ENCODE measurements at regions not wholly inside any gene's neighbourhood (a gene's known extent, or its start where the extent isn't known, plus 50 kb on each side); places are given as distances from the start of the nearest gene placed in this dataset.

GRCh38 chr2:173766537-173767289 lies 198.5 kb downstream of the SP3 start:
- DNase-seq (ENCODE audit: low spot score), result no peak

- DNase-seq (ENCODE audit: low spot score), result no peak
Observed at GRCh38 chr2:173770947-173771678, 194.1 kb downstream of the SP3 start.

GRCh38 chr2:173772205-173772604 lies 193.0 kb downstream of the SP3 start:
- no peak for DNase-seq (ENCODE audit: low spot score)

GRCh38 chr2:173773076-173773475 lies 192.1 kb downstream of the SP3 start:
- DNase-seq (ENCODE audit: low spot score), result no peak

GRCh38 chr2:173775440-173775839 lies 189.7 kb downstream of the SP3 start:
- DNase-seq (ENCODE audit: low spot score), result no peak

GRCh38 chr2:173782681-173783080 lies 182.5 kb downstream of the SP3 start:
- no peak for DNase-seq (ENCODE audit: low spot score)

GRCh38 chr2:173783382-173783781 lies 181.8 kb downstream of the SP3 start:
- DNase-seq (ENCODE audit: low spot score), result no peak

- no peak for DNase-seq (ENCODE audit: low spot score)
Observed at GRCh38 chr2:173785813-173786212, 179.4 kb downstream of the SP3 start.

- DNase-seq (ENCODE audit: low spot score), result no peak
Observed at GRCh38 chr2:173791502-173791901, 173.7 kb downstream of the SP3 start.

GRCh38 chr2:173792166-173792565 lies 173.0 kb downstream of the SP3 start:
- no peak for DNase-seq (ENCODE audit: low spot score)

- DNase-seq (ENCODE audit: low spot score), result no peak
Observed at GRCh38 chr2:173792741-173793140, 172.4 kb downstream of the SP3 start.

- DNase-seq (ENCODE audit: low spot score), result no peak
Observed at GRCh38 chr2:173793709-173794565, 171.2 kb downstream of the SP3 start.

GRCh38 chr2:173797586-173798263 lies 167.4 kb downstream of the SP3 start:
- DNase-seq (ENCODE audit: low spot score), result no peak

GRCh38 chr2:173802518-173802917 lies 162.7 kb downstream of the SP3 start:
- no peak for DNase-seq (ENCODE audit: low spot score)

GRCh38 chr2:173803449-173803848 lies 161.7 kb downstream of the SP3 start:
- DNase-seq (ENCODE audit: low spot score), result no peak

- DNase-seq (ENCODE audit: low spot score), result no peak
Observed at GRCh38 chr2:173806761-173807160, 158.4 kb downstream of the SP3 start.

- DNase-seq (ENCODE audit: low spot score), result no peak
Observed at GRCh38 chr2:173808718-173809117, 156.5 kb downstream of the SP3 start.

- DNase-seq (ENCODE audit: low spot score), result no peak
Observed at GRCh38 chr2:173812321-173812720, 152.9 kb downstream of the SP3 start.

GRCh38 chr2:173814306-173814705 lies 150.9 kb downstream of the SP3 start:
- no peak for DNase-seq (ENCODE audit: low spot score)

- no peak for DNase-seq (ENCODE audit: low spot score)
Observed at GRCh38 chr2:173815772-173816171, 149.4 kb downstream of the SP3 start.

- DNase-seq (ENCODE audit: low spot score), result no peak
Observed at GRCh38 chr2:173817582-173817981, 147.6 kb downstream of the SP3 start.

GRCh38 chr2:173818285-173818684 lies 146.9 kb downstream of the SP3 start:
- no peak for DNase-seq (ENCODE audit: low spot score)

All from LoVo (cell line).